Upper lobe of left lung (tissue), 6 donors: ENCODE measurements at regions not wholly inside any gene's neighbourhood (a gene's known extent, or its start where the extent isn't known, plus 50 kb on each side); places are given as distances from the start of the nearest gene placed in this dataset.

Experiments
- ATAC-seq, 2 donors: fragments of 200-7000 bp; cut with Tn5 transposase; one replicate each; pipeline ENCODE4 v1.9.1; 2022; ENCODE audit warnings: mild to moderate bottlenecking in 2 of 2, moderate library complexity in 2 of 2; ENCODE audit not compliant: low FRiP score in 2 of 2
- DNase-seq, 2 donors: peaks; one replicate each; pipeline ENCODE4 v3.0.0-alpha.2; 2019 to 2020
- H3K27ac ChIP-seq, 4 donors: fragments of 200-600 bp; sonication (generic); one replicate each; pipeline ENCODE4 v1.5.1; 2016 to 2019
- H3K27me3 ChIP-seq, 4 donors: fragments of 200-600 bp; sonication (generic); one replicate each; pipeline ENCODE4 v1.5.1; 2017 to 2019
- H3K36me3 ChIP-seq, 4 donors: fragments of 200-600 bp; sonication (generic); one replicate each; pipeline ENCODE4 v1.5.1; 2016 to 2019
- H3K4me1 ChIP-seq, 4 donors: fragments of 200-600 bp; sonication (generic); one replicate each; pipeline ENCODE4 v1.5.1; 2018 to 2019
- H3K4me3 ChIP-seq, 4 donors: fragments of 200-600 bp; sonication (generic); one replicate each; pipeline ENCODE4 v1.5.1; 2017 to 2019; ENCODE audit warnings: mild to moderate bottlenecking in 2 of 4, moderate library complexity in 1 of 4
- H3K9me3 ChIP-seq, 4 donors: fragments of 200-600 bp; sonication (generic); one replicate each; pipeline ENCODE4 v1.5.1; 2018 to 2019
- EP300 ChIP-seq, 4 donors: sonication (generic); formaldehyde crosslinking; IDR thresholded peaks; one replicate each; pipeline ENCODE4 v1.5.1; 2017; ENCODE audit warnings: antibody characterized with exemption in 4 of 4, control low read depth in 2 of 4
- POLR2A ChIP-seq, 4 donors: fragments of 450-650 bp; IDR thresholded peaks; one replicate each; pipeline ENCODE4 v1.5.1; 2016 to 2017; ENCODE audit warnings: antibody characterized with exemption in 4 of 4, mild to moderate bottlenecking in 2 of 4
- POLR2AphosphoS5 ChIP-seq, 2 donors: sonication (generic); formaldehyde crosslinking; IDR thresholded peaks; one replicate each; pipeline ENCODE4 v1.5.1; 2017; ENCODE audit warnings: antibody characterized with exemption in 2 of 2
- WGBS, 2 donors: methylation state at CpG; one replicate each; pipeline ENCODE4 v1.1.5; 2017 to 2018; 5-methylcytosine and 5-hydroxymethylcytosine counted together
- TF ChIP-seq, protein P1 (sequence below), 6 experiments: fragments of 450-650 bp in 4 of 6; fragments of 200-600 bp in 2 of 6; sonication (generic) in 2 of 6; IDR thresholded peaks; one replicate each; pipeline ENCODE4 v1.5.1; 2016 to 2019; ENCODE audit warnings: antibody characterized with exemption in 6 of 6
- donor health status: DM: no; HTN: no; CAD: no; lungs with moderate emphysema.
- donor health status: DM: no; HTN: yes; CAD: no; lungs with severe emphysema.

DNA sequence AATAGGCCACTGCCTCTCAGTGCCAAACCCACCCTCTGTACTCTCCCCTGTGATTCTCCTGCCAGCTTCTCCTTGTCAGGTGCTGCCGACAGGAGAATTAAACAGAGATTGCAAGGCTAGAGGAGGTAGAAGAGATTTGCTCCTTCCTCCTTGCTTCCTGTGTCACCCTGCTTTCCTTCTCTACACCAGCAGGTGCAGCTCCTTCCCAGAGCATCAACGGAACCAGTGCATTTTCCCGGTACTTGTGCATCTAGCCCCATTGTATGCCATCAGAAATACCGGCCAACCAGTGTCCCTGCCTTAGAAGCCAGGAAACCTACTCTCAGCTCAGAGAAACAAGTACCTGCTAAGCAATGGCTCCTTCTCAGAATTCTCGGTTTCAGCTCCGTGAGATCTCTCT lies 253.2 kb downstream of the SUCLA2 start:
- Histone ChIP-seq H3K36me3 (no peaks in the 10 kb centered on the region), H3K27me3 (no peaks in the 10 kb centered on the region), H3K27ac (no peak overlapping the region), H3K9me3 (no peaks in the 10 kb centered on the region), H3K4me3 (no peak overlapping the region), H3K4me1 (no peaks in the 10 kb centered on the region)
- ATAC-seq (no peak), DNase-seq (no peak)
- 79 to 84% methylated on average over 6 of the region's 6 CpGs for WGBS, 2 donors
- TF ChIP-seq EP300 (IDR thresholded peaks at IDR 0.05) (no peak), POLR2A (IDR thresholded peaks at IDR 0.05) (no peak), POLR2AphosphoS5 (IDR thresholded peaks at IDR 0.05) (no peak)
- TF ChIP-seq, protein P1, sequence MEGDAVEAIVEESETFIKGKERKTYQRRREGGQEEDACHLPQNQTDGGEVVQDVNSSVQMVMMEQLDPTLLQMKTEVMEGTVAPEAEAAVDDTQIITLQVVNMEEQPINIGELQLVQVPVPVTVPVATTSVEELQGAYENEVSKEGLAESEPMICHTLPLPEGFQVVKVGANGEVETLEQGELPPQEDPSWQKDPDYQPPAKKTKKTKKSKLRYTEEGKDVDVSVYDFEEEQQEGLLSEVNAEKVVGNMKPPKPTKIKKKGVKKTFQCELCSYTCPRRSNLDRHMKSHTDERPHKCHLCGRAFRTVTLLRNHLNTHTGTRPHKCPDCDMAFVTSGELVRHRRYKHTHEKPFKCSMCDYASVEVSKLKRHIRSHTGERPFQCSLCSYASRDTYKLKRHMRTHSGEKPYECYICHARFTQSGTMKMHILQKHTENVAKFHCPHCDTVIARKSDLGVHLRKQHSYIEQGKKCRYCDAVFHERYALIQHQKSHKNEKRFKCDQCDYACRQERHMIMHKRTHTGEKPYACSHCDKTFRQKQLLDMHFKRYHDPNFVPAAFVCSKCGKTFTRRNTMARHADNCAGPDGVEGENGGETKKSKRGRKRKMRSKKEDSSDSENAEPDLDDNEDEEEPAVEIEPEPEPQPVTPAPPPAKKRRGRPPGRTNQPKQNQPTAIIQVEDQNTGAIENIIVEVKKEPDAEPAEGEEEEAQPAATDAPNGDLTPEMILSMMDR (IDR thresholded peaks at IDR 0.05), result no peak

DNA sequence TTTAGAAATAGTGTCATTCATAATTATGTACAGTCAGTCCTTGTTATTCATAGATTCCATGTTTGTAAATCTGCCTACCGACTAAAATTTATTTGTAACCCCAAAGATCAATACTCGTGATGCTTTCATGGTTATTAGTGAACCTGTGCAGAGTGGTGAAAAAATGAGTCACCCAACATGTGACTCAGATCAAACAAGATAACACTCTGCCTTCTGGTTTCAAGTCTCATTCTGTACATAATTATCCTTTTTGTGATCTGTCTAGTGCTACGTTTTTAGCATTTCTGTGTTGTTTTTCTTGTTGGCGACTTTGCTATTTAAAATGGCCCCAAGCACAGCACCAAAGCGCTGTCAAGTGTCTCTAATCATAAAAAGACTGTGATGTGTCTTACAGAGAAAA lies 274.7 kb downstream of the SUCLA2 start:
- H3K4me1 ChIP-seq, result no peaks in the 10 kb centered on the region
- no peaks in the 10 kb centered on the region for H3K36me3 ChIP-seq
- no peaks in the 10 kb centered on the region for H3K9me3 ChIP-seq
- TF ChIP-seq, protein P1 (IDR thresholded peaks at IDR 0.05), result no peak
- TF ChIP-seq POLR2A (IDR thresholded peaks at IDR 0.05) (no peak), EP300 (IDR thresholded peaks at IDR 0.05) (no peak), POLR2AphosphoS5 (IDR thresholded peaks at IDR 0.05) (no peak)
- WGBS, 2 donors, result 75 to 80% methylated on average over 5 of the region's 5 CpGs
- DNase-seq (no peak), ATAC-seq (no peak)
- H3K27me3 ChIP-seq, result no peaks in the 10 kb centered on the region
- H3K4me3 ChIP-seq, result no peak overlapping the region
- H3K27ac ChIP-seq, result no peak overlapping the region

DNA sequence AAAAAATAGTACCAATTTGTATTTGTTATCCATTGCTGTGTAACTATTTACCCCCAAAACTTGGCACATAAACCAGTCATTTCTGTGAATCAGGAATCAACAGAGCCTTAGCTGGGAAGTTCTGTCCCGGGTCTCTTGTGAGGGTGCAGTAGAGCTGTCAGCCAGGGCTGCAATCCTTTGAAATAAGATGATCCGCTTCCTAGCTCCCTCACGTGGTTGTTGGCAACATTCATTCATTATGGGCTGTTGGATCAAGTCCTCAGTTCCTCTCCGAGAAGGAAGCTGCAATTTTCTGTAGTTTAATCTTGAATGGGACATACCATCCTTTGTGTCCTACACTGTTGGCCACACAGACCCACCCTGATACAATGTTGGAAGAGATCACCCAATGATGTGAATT lies 277.2 kb downstream of the SUCLA2 start:
- no peak overlapping the region for H3K27ac ChIP-seq
- H3K4me3 ChIP-seq, result no peak overlapping the region
- no peak for ATAC-seq
- H3K27me3 ChIP-seq, result peaks cover 0 to 3% (median 0%) of the 10 kb centered on the region in 4 donors
- H3K36me3 ChIP-seq, result no peaks in the 10 kb centered on the region
- no peak for TF ChIP-seq EP300 (IDR thresholded peaks at IDR 0.05)
- TF ChIP-seq, protein P1 (IDR thresholded peaks at IDR 0.05), result no peak
- no peak for TF ChIP-seq POLR2A (IDR thresholded peaks at IDR 0.05)
- no peak for TF ChIP-seq POLR2AphosphoS5 (IDR thresholded peaks at IDR 0.05)
- no peaks in the 10 kb centered on the region for H3K9me3 ChIP-seq
- 62 to 64% methylated on average over 4 of the region's 4 CpGs for WGBS, 2 donors
- no peak for DNase-seq
- no peaks in the 10 kb centered on the region for H3K4me1 ChIP-seq

DNA sequence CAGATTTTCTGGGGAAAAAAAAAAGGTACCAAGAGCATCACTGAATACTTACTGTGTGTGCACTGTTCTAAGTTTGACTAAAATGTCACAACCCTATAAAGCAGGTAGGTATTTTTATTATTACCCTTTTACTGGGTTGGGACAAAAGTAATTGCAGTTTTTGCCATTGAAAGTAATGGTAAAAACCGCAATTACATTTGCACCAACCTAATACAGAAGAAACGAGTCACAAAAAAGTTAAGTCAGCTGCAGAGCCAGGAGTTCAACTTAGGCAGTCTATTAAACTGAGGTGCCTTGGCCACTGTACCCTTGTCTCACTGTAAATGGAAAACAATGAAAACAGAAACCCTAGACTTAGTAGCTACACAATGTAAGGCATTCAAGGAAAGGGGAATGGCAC lies 281.9 kb downstream of the SUCLA2 start:
- no peak for ATAC-seq
- Histone ChIP-seq H3K36me3 (no peaks in the 10 kb centered on the region), H3K4me3 (no peak overlapping the region), H3K27me3 (peaks cover 0 to 3% (median 0%) of the 10 kb centered on the region in 4 donors), H3K27ac (no peak overlapping the region), H3K9me3 (no peaks in the 10 kb centered on the region), H3K4me1 (no peaks in the 10 kb centered on the region)
- no peak for DNase-seq
- 85 to 88% methylated on average over 2 of the region's 2 CpGs for WGBS, 2 donors
- no peak for TF ChIP-seq POLR2A (IDR thresholded peaks at IDR 0.05)
- TF ChIP-seq, protein P1 (IDR thresholded peaks at IDR 0.05), result no peak
- TF ChIP-seq EP300 (IDR thresholded peaks at IDR 0.05), result no peak
- TF ChIP-seq POLR2AphosphoS5 (IDR thresholded peaks at IDR 0.05), result no peak

DNA sequence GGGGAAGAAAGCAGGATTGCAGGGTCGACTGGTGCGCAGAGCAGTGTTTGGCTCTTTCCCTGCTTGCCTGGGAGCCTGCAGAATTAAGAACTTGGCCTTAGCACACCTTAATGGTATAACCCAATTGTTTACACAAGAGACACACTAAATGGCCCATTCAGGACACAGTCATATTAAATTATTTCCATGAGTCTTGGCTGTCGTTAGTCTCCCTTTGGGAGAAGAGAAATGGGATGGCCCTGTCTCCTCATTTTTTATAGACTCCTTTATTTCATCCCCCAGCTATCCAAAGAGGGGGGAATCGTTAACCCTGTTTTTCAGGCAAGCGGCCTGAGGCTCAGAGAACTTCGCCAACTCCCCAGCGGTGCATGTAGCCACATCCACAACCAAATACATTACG lies 282.5 kb downstream of the SUCLA2 start:
- H3K27ac ChIP-seq, result no peak overlapping the region
- no peak overlapping the region for H3K4me3 ChIP-seq
- TF ChIP-seq, protein P1 (IDR thresholded peaks at IDR 0.05), result no peak
- no peak for TF ChIP-seq POLR2AphosphoS5 (IDR thresholded peaks at IDR 0.05)
- no peak for TF ChIP-seq POLR2A (IDR thresholded peaks at IDR 0.05)
- no peak for TF ChIP-seq EP300 (IDR thresholded peaks at IDR 0.05)
- ATAC-seq, result no peak
- no peaks in the 10 kb centered on the region for H3K9me3 ChIP-seq
- H3K4me1 ChIP-seq, result no peaks in the 10 kb centered on the region
- no peak for DNase-seq
- WGBS, 2 donors, result 60 to 73% methylated on average over 8 of the region's 8 CpGs
- no peaks in the 10 kb centered on the region for H3K36me3 ChIP-seq
- H3K27me3 ChIP-seq, result peaks cover 0 to 3% (median 0%) of the 10 kb centered on the region in 4 donors
